ENCODE measurements at regions not wholly inside any gene's neighbourhood (a gene's known extent, or its start where the extent isn't known, plus 50 kb on each side); places are given as distances from the start of the nearest gene placed in this dataset.

DNA sequence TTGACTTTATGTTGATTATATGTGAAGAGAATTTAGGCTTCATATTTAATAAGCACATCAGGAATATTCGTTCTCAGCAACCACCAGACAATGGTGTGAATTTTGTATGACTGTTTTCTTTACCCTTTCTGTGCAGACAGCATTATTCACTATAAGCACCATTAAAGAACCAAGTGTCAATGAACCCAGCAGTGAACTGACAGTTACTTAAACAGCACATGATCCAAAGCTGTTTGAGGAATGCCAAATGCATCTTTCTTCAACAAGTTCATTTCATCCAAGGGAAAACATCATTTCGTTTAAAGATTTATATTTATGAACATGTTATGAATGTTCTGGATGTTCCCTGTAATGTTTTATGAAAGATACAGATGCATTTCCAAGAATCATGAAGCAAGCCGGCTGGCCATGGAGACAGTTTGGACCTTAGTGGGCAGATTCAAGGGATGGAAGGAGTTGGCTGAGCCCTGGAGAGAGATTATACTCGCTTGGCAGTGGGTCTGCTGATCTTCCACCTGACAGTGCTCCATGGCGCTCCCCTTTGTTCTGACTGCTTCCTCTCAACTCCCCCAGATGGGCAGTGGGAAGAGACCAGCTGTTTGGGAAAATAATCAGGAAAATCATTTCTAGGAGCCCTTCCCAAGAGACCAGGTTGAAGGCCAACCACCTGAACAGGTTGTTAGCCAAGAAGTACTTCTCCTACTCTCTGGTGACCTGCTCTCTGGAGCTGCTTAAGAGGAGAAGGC is 326.0 kb upstream of the RSPO3 start:
- in situ Hi-C loops (cut with HindIII; ENCODE audit: low pct_unique_long_range_greater_than_20kb, low sequenced_read_pairs): no loop called here
- no peak for DNase-seq (ENCODE audit: low read depth in 1 of 2, low spot score in 1 of 2)
- TF ChIP-seq JUND (IDR thresholded peaks at IDR 0.05; ENCODE audit: low read depth): no peak

DNA sequence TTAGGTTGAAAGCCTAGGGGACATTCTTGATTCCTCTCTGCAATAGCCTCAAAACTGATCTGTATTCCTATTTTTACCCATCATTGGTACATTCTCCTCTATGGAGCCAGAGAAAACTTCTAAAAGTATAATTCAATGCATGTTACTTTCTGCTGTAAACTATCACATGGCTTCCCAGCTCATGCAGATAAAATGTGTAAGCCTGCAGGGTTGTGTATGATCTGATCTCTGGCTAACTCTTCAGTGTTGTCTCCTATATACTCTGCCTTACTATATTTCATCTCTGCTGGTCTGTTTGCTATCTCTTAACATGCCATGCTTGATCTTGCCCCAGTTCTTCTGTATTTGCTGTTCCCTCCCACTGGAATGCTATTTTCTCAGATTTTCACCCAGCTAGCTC is 323.3 kb upstream of the RSPO3 start:
- DNase-seq (ENCODE audit: low read depth in 1 of 2, low spot score in 1 of 2): no peak
- no peak for TF ChIP-seq JUND (IDR thresholded peaks at IDR 0.05; ENCODE audit: low read depth)
- in situ Hi-C loops (cut with HindIII; ENCODE audit: low pct_unique_long_range_greater_than_20kb, low sequenced_read_pairs): no loop called here

DNA sequence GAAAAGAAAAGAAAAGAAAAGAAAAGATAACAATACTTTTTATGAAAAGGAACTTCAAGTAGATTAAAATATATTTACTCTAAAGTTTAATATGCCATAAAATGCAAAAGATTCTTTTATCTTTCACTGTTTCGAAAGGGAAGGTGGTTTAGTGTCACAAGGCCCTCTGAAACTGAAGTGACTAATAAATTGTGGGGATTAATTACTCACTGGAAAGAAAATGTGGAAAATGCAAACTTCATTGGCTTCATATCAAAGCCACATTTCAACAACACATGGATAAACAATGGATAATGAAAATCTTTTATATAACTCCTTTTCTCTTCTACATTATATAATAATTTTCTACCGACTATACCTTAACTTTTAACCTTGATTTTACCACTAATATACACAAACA is 320.5 kb upstream of the RSPO3 start:
- no peak for DNase-seq (ENCODE audit: low read depth in 1 of 2, low spot score in 1 of 2)
- TF ChIP-seq JUND (IDR thresholded peaks at IDR 0.05; ENCODE audit: low read depth): no peak
- in situ Hi-C loops (cut with HindIII; ENCODE audit: low pct_unique_long_range_greater_than_20kb, low sequenced_read_pairs): no loop called here

DNA sequence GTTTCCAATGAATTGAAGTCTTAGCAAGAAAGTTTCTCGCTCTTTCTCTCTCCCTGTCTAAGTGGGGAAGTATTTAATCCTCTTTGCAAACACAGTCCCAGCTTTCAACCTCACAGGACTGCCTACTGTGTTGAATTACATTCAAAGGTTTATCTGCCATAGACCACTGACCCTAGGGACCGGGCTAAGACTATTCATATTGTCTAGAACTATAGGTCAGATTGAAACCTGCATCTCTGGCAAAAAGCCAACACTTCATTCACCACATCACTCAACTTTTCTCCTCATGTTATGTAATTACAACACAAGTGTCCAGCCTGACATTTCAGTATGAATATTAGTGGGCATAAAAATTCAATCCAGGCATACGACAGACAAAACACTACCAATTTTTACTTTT is 314.7 kb upstream of the RSPO3 start:
- no peak for TF ChIP-seq JUND (IDR thresholded peaks at IDR 0.05; ENCODE audit: low read depth)
- in situ Hi-C loops (cut with HindIII; ENCODE audit: low pct_unique_long_range_greater_than_20kb, low sequenced_read_pairs): no loop called here
- DNase-seq (ENCODE audit: low read depth in 1 of 2, low spot score in 1 of 2): no peak

DNA sequence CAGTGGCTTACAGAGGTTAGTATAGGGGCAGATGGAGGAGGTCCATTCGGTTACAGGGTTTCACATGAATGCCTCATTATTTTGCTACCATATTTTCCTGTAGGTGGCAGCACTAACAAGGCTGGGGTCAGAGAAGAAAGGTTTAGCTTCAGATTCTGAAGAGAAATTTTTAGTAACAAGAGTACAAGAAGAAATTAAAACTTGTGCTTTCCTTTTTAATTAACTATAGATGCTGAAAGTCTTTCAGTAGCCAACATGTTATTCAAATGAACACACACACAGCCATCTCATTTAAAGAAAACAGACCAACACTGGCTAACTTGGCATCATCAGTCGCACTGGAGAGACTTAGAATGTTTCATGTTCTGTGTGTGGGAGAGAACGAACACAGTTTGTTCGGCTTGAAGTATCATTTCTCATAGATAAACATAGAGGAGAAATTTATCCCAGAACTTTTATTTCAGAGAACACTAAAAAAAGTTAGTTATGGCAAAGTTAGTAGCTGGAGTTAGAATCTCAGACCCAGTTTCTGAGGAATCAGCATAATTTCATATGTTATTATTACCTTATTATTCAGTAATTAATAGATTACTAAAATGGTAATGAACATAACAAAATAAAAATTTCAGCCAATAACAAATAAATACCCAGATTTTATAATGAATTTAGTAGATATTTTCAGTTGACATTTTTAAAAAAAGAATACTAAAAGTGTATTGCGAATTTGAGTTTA is 314.0 kb upstream of the RSPO3 start:
- peak; percentile 8 to 65 for DNase-seq (ENCODE audit: low read depth in 1 of 2, low spot score in 1 of 2)
- no peak for TF ChIP-seq JUND (IDR thresholded peaks at IDR 0.05; ENCODE audit: low read depth)
- in situ Hi-C loops (cut with HindIII; ENCODE audit: low pct_unique_long_range_greater_than_20kb, low sequenced_read_pairs): no loop called here

DNA sequence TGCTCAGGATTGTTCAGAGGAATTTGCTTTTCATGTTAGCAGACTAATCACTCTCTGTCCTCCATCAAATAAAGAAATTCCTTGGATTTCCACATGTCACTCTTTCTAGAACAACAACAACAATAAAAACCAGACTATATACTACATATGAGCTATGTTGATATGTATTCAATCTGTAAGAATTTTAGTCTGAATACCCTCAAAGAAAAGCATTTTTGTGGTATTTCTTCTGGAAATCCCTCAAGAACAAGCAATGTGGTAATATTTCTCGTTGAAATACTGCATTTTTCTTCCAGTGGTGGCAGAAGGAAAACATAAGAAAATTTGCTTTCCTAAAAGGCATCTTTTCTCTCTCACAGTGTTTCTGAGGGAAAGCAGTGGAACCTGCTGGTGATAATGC is 312.6 kb upstream of the RSPO3 start:
- no peak for DNase-seq (ENCODE audit: low read depth in 1 of 2, low spot score in 1 of 2)
- in situ Hi-C loops (cut with HindIII; ENCODE audit: low pct_unique_long_range_greater_than_20kb, low sequenced_read_pairs): no loop called here
- TF ChIP-seq JUND (IDR thresholded peaks at IDR 0.05; ENCODE audit: low read depth): no peak

DNA sequence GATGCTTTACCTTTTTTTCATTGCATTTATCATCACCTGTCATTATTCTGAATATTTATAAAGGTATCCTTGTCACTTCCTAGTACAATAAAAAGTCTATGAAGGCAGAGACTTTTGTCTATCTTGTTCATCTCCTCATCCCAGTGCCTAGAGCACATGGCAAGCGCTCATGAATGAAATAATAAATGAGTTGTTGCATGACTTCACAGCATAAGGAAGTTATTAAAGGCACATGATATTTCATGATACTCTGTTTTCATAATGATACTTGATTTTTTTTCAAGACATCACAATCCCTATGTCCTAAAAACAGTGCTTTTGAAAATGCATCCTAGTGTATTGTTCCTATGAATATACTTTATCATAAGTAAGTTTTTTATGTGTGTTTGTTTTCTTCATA is 310.6 kb upstream of the RSPO3 start:
- no peak for TF ChIP-seq JUND (IDR thresholded peaks at IDR 0.05; ENCODE audit: low read depth)
- DNase-seq (ENCODE audit: low read depth in 1 of 2, low spot score in 1 of 2): no peak
- in situ Hi-C loops (cut with HindIII; ENCODE audit: low pct_unique_long_range_greater_than_20kb, low sequenced_read_pairs): no loop called here

DNA sequence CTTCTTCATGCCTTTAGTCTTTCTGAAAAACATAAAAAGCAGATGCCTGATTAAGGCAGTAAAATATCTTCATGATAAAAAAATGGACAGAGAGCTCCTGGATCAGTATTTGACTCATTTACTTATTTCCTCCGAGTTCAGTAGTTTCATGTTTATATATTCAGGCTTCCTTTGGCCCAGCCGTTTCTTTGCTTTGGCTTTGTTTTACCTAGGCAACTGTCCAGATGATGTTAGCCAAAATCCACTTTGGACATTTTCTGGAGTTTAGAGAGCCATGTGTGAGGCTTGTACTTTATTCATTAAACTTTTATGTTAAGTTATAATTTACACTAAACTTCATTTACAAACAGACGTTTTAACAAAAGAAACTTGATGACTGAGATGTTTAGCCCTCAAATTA is 307.1 kb upstream of the RSPO3 start:
- TF ChIP-seq JUND (IDR thresholded peaks at IDR 0.05; ENCODE audit: low read depth): no peak
- in situ Hi-C loops (cut with HindIII; ENCODE audit: low pct_unique_long_range_greater_than_20kb, low sequenced_read_pairs): no loop called here
- DNase-seq (ENCODE audit: low read depth in 1 of 2, low spot score in 1 of 2): no peak

DNA sequence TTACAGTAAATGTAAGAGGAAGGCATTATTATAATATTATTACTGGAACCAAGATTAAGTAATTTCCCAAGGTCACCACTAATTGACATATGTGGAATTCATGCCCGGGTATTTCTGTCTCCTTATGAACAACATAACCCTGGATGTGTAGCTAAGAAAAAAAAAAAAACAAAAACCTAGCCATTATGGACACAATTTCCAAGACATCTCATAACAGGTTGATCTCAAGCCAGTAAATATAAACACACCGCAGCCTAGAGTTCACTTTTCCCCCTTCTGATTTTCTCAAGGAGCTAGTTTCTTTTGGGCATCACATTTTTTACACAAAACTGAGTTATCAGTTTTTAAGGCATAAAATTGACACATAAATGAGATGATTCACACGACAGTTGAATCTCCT is 306.5 kb upstream of the RSPO3 start:
- in situ Hi-C loops (cut with HindIII; ENCODE audit: low pct_unique_long_range_greater_than_20kb, low sequenced_read_pairs): no loop called here
- no peak for DNase-seq (ENCODE audit: low read depth in 1 of 2, low spot score in 1 of 2)
- no peak for TF ChIP-seq JUND (IDR thresholded peaks at IDR 0.05; ENCODE audit: low read depth)

DNA sequence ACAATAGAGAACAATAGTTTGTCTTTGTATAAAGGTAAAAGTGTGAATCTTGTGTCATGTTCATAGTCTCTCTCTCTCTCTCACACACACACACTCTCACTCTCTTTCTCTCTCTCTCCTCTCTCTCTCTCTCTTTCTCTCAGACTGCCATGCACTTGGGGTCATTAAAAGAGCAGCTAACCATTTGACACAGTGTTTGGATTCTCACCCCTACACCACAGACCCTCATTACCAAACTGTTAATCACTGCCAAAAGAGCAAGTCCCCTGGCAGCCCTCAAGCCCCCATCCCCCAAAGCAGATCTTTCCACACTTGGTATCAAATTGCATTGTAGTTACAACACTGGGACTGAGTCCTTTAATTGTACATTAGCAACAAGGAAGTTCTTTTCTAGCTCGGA is 305.8 kb upstream of the RSPO3 start:
- no peak for TF ChIP-seq JUND (IDR thresholded peaks at IDR 0.05; ENCODE audit: low read depth)
- DNase-seq (ENCODE audit: low read depth in 1 of 2, low spot score in 1 of 2): no peak
- in situ Hi-C loops (cut with HindIII; ENCODE audit: low pct_unique_long_range_greater_than_20kb, low sequenced_read_pairs): no loop called here

DNA sequence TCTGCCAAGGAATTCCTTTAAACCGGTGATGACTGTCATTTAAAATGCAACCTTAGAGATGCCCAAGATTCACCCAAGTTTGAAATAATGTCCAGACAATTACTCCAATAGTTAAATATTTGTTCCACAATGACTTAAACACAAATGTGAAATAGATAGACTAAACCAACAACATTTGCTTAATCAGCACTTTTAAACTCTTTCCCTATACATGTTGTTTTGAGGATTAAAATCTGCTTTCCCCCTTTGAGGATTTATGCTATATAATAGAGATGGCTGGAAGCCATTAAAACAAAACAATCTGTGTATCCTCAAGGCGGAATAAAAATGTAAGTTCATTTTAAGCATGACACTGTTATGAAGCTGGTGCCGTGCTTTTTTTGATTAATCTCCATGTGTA is 297.8 kb upstream of the RSPO3 start:
- no peak for DNase-seq (ENCODE audit: low read depth in 1 of 2, low spot score in 1 of 2)
- in situ Hi-C loops (cut with HindIII; ENCODE audit: low pct_unique_long_range_greater_than_20kb, low sequenced_read_pairs): no loop called here
- TF ChIP-seq JUND (IDR thresholded peaks at IDR 0.05; ENCODE audit: low read depth): no peak

DNA sequence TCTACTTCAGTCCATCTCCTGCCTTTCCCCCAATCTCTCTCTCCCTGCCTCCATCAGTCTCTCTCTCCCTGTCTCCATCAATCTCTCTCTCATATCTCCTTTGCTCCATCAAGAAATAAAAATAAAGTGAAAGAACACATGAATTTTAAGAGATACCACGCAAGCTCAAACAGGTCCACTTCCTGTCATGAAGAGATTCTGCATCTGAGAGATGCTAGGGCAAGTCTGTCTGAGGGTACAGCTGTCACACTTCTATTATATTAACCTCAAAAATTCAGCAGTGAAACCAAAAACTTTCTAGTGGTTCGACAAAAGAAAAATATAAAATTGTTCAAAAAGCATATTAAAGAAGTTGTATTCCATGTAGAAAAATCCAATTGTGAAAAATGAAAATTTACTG is 296.8 kb upstream of the RSPO3 start:
- no peak for DNase-seq (ENCODE audit: low read depth in 1 of 2, low spot score in 1 of 2)
- in situ Hi-C loops (cut with HindIII; ENCODE audit: low pct_unique_long_range_greater_than_20kb, low sequenced_read_pairs): no loop called here
- no peak for TF ChIP-seq JUND (IDR thresholded peaks at IDR 0.05; ENCODE audit: low read depth)

DNA sequence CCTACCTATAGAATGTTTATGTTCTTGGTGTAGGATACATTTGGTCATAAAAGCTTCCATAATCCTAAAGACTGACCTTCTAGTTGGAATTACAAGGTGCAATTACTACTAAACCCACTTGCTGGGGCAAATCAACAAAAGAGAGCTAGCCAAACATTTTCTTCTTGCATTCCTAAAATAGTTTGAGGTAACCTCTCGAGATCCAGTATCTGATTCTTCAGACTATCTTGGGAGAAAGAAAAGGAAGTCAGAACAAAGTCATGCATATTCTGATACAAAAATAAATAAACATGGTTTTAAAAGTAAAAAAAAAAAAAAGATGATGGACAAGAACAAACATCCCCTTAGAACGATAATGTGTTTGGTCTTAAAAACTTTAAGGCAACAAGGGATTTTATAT is 294.2 kb upstream of the RSPO3 start:
- no peak for TF ChIP-seq JUND (IDR thresholded peaks at IDR 0.05; ENCODE audit: low read depth)
- DNase-seq (ENCODE audit: low read depth in 1 of 2, low spot score in 1 of 2): peak in 1 of 2 experiments; percentile 13
- in situ Hi-C loops (cut with HindIII; ENCODE audit: low pct_unique_long_range_greater_than_20kb, low sequenced_read_pairs): no loop called here

All from T47D (cell line).